Small intestine (tissue), 7 donors: ENCODE measurements at regions not wholly inside any gene's neighbourhood (a gene's known extent, or its start where the extent isn't known, plus 50 kb on each side); places are given as distances from the start of the nearest gene placed in this dataset.

Experiments
- DNase-seq, 2 donors: peaks; one replicate each; pipeline versions ENCODE4 v3.0.0 to v3.0.0-alpha.2; 2013
- FAIRE-seq: peaks from 2 replicates; lab custom pipeline; 2012; peaks lifted over from hg19 to GRCh38; lab: Jason Lieb, UNC
- H3K27ac ChIP-seq, 3 donors: one replicate each; pipeline ENCODE4 v1.5.1; 2013; ENCODE audit warnings: low read length in 2 of 3, mild to moderate bottlenecking in 2 of 3, control low read depth in 1 of 3, inconsistent platforms in 1 of 3, low read depth in 1 of 3, moderate library complexity in 1 of 3
- H3K27me3 ChIP-seq, 3 donors: one replicate each; pipeline ENCODE4 v1.6.1; 2013; ENCODE audit warnings: low read length in 3 of 3, inconsistent platforms in 1 of 3; ENCODE audit not compliant: control insufficient read depth in 3 of 3, insufficient read depth in 3 of 3
- H3K36me3 ChIP-seq, 3 donors: one replicate each; pipeline ENCODE4 v1.6.1; 2013; ENCODE audit warnings: low read length in 3 of 3, inconsistent platforms in 1 of 3, low read depth in 1 of 3, mild to moderate bottlenecking in 1 of 3, moderate library complexity in 1 of 3; ENCODE audit not compliant: control insufficient read depth in 3 of 3, insufficient read depth in 2 of 3
- H3K4me1 ChIP-seq, 3 donors: one replicate each; pipeline ENCODE4 v1.6.1; 2013; ENCODE audit warnings: low read length in 2 of 3, inconsistent platforms in 1 of 3, low read depth in 1 of 3, mild to moderate bottlenecking in 1 of 3, moderate library complexity in 1 of 3; ENCODE audit not compliant: control insufficient read depth in 3 of 3, insufficient read depth in 2 of 3
- H3K4me3 ChIP-seq, 3 donors: one replicate each; pipeline ENCODE4 v1.5.1; 2013; ENCODE audit warnings: low read length in 3 of 3, control low read depth in 1 of 3, inconsistent platforms in 1 of 3, low read depth in 1 of 3, mild to moderate bottlenecking in 1 of 3, moderate library complexity in 1 of 3
- H3K9me3 ChIP-seq, 2 donors: one replicate each; pipeline ENCODE4 v1.6.1; 2013; ENCODE audit warnings: low read depth in 1 of 2, low read length in 1 of 2; ENCODE audit not compliant: control insufficient read depth in 2 of 2, insufficient read depth in 1 of 2
- WGBS, 3 donors: extraction: QIAGEN DNeasy Blood & Tissue Kit; methylation state at CpG; one replicate each; pipeline ENCODE4 v1.1.7; 2013; 5-methylcytosine and 5-hydroxymethylcytosine counted together
- donor health status: healthy with polysubstance abuse.
- donor health status: control.
- donor health status: control.
- donor health status: Bipolar disorder and iron deficiency.
- donor health status: healthy.

DNA sequence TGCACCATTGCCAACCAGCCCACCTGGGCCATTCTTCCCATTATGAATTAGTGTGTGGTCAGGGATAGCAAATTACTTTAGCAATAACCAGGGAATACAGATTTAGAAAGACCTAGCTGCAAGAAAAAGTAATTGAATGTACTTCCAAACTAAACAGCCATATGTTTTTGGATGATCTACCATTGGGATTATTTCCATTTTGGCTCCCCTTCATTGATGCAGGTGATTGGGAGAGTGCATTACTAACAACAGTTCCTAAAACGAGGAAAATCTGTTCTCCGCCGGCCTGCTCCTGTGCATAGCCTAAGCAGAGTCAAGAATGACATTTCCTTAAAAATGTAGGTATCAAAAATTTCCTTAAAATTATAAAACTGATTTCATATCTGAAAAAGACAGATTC is 58.5 kb downstream of the MAIP1 start:
- DNase-seq = no peak
- Histone ChIP-seq H3K9me3 (peaks cover 0 to 11% of the 10 kb centered on the region in 2 donors), H3K36me3 (no peaks in the 10 kb centered on the region), H3K4me1 (no peaks in the 10 kb centered on the region), H3K4me3 (no peak overlapping the region), H3K27me3 (no peaks in the 10 kb centered on the region), H3K27ac (no peak overlapping the region)
- FAIRE-seq = no peak
- WGBS, 3 donors = 92 to 96% (median 95%) methylated on average over 3 of the region's 3 CpGs

DNA sequence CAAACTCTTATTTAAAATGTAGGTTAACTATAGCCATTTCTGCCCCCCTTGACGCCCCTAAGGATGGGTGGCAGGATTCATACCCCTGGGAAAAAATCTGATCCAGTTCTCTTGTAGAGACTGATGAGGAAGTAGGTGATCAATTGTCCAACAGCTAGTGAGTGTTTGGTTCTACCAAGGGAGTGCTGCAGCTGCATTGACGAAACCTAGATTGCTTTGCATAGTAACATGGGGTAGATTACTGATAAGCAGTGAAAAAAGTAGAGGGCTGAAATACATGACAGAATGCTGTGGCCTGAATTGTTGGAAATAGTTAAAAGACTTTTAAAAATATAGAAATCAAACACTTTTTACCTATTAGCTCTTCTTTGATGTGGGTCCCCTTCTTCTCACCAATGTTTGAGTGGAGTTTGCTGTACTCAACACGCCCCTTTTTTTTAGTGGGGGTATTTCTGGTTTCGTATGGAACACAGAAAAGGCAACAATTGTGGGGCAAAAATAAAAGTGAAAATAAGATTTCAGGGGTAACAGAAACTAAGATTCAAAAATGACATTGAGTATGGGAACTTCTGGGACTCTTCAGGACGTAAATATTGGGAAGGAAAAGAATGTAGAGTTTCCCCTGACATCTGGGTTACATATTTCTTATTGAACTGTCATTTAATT is 66.2 kb downstream of the MAIP1 start:
- FAIRE-seq (no peak), DNase-seq (no peak)
- Histone ChIP-seq H3K9me3 (peaks cover 0 to 10% of the 10 kb centered on the region in 2 donors), H3K27me3 (no peaks in the 10 kb centered on the region), H3K4me3 (no peak overlapping the region), H3K36me3 (no peaks in the 10 kb centered on the region), H3K4me1 (no peaks in the 10 kb centered on the region), H3K27ac (no peak overlapping the region)
- 63 to 73% (median 70%) methylated on average over 5 of the region's 5 CpGs for WGBS, 3 donors

DNA sequence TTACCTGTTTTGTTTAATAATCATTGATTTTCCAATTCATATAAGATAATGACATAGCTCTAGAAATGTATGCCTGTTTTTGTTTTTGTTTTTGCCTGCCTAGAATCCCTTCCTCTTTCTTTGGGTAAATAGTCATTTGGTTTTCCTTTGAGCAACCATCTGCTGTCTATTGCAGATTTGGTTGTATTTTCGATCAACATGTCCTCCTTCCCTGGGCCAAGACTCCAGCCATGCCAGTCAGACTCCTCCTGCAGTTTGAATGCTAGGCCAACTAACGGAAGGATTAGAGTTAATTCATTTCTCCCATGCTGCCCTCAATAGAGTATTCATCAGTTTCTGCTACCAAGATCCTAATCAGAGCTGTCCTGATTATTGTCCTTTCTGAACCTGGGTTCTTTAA is 67.1 kb downstream of the MAIP1 start:
- no peak overlapping the region for H3K4me3 ChIP-seq
- H3K9me3 ChIP-seq = peaks cover 0 to 2% of the 10 kb centered on the region in 2 donors
- no peaks in the 10 kb centered on the region for H3K27me3 ChIP-seq
- FAIRE-seq (no peak), DNase-seq (no peak)
- WGBS, 3 donors = 83 to 98% (median 95%) methylated on average over 2 of the region's 2 CpGs
- H3K36me3 ChIP-seq = no peaks in the 10 kb centered on the region
- no peaks in the 10 kb centered on the region for H3K4me1 ChIP-seq
- H3K27ac ChIP-seq = no peak overlapping the region

DNA sequence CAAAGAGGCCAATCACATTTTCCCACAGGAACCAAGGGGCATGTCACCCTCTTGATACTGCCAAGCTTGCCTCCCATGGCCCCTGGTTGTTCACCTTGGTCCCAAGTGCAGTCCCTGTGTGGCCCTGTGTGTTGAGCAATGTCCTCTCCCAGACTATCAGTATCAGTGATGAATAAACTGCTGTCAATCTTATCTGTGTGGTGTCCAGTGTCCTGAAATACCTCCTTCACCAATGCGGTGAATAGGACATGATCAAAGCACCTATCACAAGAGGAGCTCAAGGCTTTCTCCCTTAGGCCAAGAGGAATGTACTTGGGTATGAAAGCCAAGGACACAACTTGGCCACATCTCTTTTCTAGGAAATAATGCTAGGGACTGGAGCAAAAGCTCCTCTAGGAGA is 68.2 kb downstream of the MAIP1 start:
- H3K27ac ChIP-seq = no peak overlapping the region
- no peak for FAIRE-seq
- H3K4me1 ChIP-seq = no peaks in the 10 kb centered on the region
- 88 to 96% (median 94%) methylated on average over 1 of the region's 1 CpG for WGBS, 3 donors
- no peaks in the 10 kb centered on the region for H3K9me3 ChIP-seq
- no peak for DNase-seq
- H3K36me3 ChIP-seq = no peaks in the 10 kb centered on the region
- no peaks in the 10 kb centered on the region for H3K27me3 ChIP-seq
- no peak overlapping the region for H3K4me3 ChIP-seq

DNA sequence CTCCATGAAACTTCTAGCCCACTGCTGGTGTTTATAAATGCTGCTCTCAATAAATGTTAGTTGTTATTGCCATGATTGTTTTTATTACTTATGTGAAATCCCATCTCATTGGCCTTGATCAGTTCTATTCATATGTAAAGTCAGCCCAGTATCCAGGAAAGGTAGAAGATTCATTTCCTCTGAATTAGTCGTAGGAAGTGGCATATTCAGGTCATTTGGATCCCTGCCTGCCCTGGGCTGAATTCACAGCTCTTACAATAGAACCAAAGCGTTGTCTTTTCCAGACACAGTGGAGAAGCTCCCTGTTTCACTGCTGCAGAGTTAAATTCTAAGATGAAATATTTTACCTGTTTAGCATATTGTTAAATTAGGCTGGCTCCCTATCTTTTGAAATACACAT is 70.3 kb downstream of the MAIP1 start:
- Histone ChIP-seq H3K4me3 (no peak overlapping the region), H3K4me1 (no peaks in the 10 kb centered on the region), H3K27me3 (no peaks in the 10 kb centered on the region), H3K9me3 (no peaks in the 10 kb centered on the region), H3K27ac (no peak overlapping the region), H3K36me3 (no peaks in the 10 kb centered on the region)
- FAIRE-seq = no peak
- DNase-seq = no peak
- WGBS, 3 donors = 64 to 80% (median 76%) methylated on average over 2 of the region's 2 CpGs

DNA sequence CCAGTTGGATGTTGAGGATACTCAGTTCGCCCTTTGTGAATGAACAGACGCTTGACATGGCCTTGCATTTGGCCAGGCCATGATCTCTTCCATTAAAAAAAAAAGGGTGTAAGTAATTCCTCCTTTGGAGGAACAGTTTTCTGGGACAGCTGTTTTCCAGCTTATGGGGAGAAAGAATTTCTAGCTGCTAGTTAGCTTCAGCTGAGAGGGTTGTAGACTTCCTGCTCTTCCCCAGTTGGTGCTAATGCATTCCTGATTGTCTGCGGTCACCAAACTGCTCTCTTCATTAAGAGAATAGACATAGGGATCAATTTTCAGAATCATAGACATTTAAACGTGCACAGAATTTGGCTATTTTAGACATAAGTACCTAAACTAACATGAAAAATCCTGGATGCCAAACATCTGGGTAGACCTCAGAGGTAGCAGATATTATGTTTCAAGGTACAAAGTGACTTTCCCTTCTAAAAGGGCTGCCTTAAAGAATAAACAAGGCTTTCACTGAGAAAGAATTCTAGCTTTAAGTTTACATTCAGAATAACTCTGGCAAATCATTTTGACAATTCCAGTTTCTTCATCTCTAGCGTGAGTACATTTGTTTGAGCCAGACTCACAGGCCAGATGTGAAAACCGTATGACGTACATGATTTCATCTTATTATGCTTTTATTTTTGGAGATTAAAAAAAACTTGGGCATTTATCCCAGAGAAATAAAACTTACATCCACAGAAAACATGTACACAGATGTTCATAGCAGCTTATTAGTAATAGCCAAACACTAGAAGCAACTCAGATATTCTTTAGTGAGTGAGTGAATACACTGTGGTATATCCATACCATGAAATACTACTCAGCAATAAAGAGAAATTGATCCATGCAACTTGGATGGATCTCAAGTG is 71.2 kb downstream of the MAIP1 start:
- FAIRE-seq (no peak), DNase-seq (no peak)
- H3K4me1 ChIP-seq = no peaks in the 10 kb centered on the region
- no peaks in the 10 kb centered on the region for H3K27me3 ChIP-seq
- H3K9me3 ChIP-seq = no peaks in the 10 kb centered on the region
- H3K27ac ChIP-seq = peak overlapping the region in 2 of 3 donors; percentile 17 to 46
- no peak overlapping the region for H3K4me3 ChIP-seq
- H3K36me3 ChIP-seq = no peaks in the 10 kb centered on the region
- 76 to 96% (median 86%) methylated on average over 7 of the region's 7 CpGs for WGBS, 3 donors

DNA sequence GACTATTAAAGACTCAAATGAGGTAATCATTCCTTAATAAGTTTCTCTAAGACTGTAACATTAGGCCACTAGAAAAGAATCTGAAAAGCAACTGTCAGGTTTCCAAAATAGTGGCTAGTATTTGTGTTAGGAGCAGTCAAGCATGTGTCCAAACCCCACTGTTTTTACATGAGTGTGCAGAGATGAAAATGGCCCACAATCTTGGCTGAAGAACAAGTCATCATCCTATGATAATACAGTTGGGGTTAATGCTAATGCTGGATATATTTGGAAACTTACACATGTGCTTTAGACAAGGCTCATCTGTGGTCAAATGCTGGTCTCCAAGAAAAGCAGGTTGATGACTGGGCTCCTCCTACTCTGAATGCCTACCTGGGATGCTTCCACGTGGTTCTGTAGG is 73.6 kb downstream of the MAIP1 start:
- H3K27me3 ChIP-seq = no peaks in the 10 kb centered on the region
- H3K9me3 ChIP-seq = no peaks in the 10 kb centered on the region
- no peaks in the 10 kb centered on the region for H3K4me1 ChIP-seq
- FAIRE-seq (no peak), DNase-seq (no peak)
- no peaks in the 10 kb centered on the region for H3K36me3 ChIP-seq
- H3K27ac ChIP-seq = no peak overlapping the region
- H3K4me3 ChIP-seq = no peak overlapping the region
- WGBS, 3 donors = 83 to 91% (median 88%) methylated on average over 1 of the region's 1 CpG

DNA sequence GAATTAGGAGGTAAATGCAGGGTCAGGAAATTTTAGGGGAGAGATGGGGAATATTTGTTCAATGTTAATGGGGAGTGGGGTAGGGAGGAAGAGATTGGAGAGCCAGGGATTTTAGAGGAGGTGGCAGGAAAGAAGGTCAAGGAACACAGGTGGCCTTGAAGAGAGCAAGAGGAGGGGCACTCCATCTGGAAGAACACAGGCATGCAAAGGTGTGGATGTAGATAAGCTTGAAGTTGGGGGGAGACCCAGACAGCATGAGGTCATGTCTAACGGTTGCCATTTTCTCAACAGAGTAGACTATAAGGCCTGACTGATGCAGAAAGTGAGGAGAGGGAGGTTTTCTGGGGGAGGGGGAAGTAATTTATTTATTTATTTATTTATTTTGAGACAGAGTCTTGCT is 77.5 kb downstream of the MAIP1 start:
- H3K9me3 ChIP-seq = no peaks in the 10 kb centered on the region
- H3K36me3 ChIP-seq = no peaks in the 10 kb centered on the region
- no peaks in the 10 kb centered on the region for H3K4me1 ChIP-seq
- H3K27ac ChIP-seq = no peak overlapping the region
- WGBS, 3 donors = 81 to 94% (median 94%) methylated on average over 1 of the region's 1 CpG
- H3K4me3 ChIP-seq = no peak overlapping the region
- FAIRE-seq (no peak), DNase-seq (no peak)
- no peaks in the 10 kb centered on the region for H3K27me3 ChIP-seq
